ENCODE measurements at regions not wholly inside any gene's neighbourhood (a gene's known extent, or its start where the extent isn't known, plus 50 kb on each side); places are given as distances from the start of the nearest gene placed in this dataset.
"Not testable (repeated sequence)": the region's sequence is repeated elsewhere in the genome, so short reads cannot be mapped to it uniquely, and the experiment has no call there.

DNA sequence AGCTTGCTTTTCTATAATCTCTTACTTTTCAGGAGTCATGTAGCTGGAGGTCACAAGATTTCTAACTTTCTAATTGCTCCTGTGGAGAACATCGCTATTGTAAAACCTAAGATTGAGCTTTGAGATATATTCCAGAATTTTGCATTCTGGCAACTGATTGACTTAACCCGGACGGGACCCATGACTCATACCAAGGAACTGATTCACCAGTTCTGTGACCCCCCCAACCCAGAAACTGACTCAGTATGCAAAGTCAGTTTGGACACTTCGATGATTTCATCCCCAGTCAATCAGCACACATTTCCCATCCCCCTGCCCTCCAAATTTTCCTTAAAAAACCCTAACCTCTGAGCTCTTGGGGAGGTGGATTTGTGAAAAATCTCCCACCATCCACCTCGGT lies 396.5 kb upstream of the GBE1 start:
- DNase-seq (ENCODE audit: extremely low read depth, low read depth): peak; percentile 20
- H3K4me3 ChIP-seq (replicated peaks; ENCODE audit: low read depth, low read length): no peak overlapping the region
- TF ChIP-seq, protein P1, sequence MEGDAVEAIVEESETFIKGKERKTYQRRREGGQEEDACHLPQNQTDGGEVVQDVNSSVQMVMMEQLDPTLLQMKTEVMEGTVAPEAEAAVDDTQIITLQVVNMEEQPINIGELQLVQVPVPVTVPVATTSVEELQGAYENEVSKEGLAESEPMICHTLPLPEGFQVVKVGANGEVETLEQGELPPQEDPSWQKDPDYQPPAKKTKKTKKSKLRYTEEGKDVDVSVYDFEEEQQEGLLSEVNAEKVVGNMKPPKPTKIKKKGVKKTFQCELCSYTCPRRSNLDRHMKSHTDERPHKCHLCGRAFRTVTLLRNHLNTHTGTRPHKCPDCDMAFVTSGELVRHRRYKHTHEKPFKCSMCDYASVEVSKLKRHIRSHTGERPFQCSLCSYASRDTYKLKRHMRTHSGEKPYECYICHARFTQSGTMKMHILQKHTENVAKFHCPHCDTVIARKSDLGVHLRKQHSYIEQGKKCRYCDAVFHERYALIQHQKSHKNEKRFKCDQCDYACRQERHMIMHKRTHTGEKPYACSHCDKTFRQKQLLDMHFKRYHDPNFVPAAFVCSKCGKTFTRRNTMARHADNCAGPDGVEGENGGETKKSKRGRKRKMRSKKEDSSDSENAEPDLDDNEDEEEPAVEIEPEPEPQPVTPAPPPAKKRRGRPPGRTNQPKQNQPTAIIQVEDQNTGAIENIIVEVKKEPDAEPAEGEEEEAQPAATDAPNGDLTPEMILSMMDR (IDR thresholded peaks at IDR 0.05; ENCODE audit: low read depth, low read length, missing control alignments): no peak

DNA sequence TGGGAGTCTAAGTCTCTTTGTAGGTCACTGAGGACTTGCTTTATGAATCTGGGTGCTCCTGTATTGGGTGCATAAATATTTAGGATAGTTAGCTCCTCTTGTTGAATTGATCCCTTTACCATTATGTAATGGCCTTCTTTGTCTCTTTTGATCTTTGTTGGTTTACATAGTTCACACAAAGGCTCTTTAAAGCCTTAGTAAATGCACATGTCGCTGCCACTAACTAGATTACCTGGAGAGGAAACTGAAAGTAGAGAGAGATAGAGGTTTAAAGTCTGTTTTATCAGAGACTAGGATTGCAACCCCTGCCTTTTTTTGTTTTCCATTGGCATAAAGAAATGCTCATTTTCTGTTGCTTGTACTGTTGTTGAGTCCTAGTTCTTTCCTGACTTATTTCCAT lies 392.4 kb upstream of the GBE1 start:
- H3K4me3 ChIP-seq (replicated peaks; ENCODE audit: low read depth, low read length); DNase-seq (ENCODE audit: extremely low read depth, low read depth): not testable (repeated sequence)

DNA sequence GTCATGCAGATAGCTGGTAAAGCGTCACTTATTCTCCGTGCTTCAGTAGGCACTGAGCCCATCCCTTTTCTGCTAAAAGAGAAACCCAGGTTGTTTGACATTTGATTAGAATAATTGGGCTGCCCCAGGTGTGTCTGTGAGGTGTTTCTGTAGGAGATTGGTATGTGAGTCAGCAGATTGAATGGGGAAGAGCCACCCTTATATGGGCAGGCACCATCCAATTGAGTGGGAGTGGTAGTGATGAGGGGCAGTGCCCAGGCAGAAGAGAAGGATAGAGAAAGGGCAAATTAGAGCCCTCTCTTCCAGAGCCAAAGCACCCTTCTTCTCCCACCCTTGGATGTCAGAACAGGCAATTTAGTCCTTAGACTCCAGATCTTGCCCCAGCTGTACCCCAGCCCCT lies 384.3 kb upstream of the GBE1 start:
- H3K4me3 ChIP-seq (replicated peaks; ENCODE audit: low read depth, low read length): no peak overlapping the region
- TF ChIP-seq, protein P1 (IDR thresholded peaks at IDR 0.05; ENCODE audit: low read depth, low read length, missing control alignments): no peak
- DNase-seq (ENCODE audit: extremely low read depth, low read depth): no peak

DNA sequence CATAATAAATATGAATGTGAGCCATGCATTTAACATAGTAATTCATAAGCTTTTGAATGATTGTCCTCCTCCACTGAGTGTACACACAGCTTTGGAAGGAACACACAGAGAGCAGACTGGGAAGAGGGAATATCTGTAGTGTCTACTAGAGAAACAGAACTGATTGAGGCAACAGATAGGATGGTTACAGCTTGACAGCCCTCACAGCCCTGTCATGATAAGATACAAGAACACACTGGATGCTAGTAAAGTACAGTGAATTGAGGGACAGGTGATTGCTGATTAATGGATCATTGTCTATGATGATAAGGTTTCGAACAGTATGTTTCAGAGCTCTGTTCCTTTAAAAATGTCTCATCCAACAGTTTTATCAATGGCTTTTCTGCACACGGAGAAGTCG lies 383.4 kb upstream of the GBE1 start:
- TF ChIP-seq, protein P1 (IDR thresholded peaks at IDR 0.05; ENCODE audit: low read depth, low read length, missing control alignments): no peak
- no peak for DNase-seq (ENCODE audit: extremely low read depth, low read depth)
- no peak overlapping the region for H3K4me3 ChIP-seq (replicated peaks; ENCODE audit: low read depth, low read length)

DNA sequence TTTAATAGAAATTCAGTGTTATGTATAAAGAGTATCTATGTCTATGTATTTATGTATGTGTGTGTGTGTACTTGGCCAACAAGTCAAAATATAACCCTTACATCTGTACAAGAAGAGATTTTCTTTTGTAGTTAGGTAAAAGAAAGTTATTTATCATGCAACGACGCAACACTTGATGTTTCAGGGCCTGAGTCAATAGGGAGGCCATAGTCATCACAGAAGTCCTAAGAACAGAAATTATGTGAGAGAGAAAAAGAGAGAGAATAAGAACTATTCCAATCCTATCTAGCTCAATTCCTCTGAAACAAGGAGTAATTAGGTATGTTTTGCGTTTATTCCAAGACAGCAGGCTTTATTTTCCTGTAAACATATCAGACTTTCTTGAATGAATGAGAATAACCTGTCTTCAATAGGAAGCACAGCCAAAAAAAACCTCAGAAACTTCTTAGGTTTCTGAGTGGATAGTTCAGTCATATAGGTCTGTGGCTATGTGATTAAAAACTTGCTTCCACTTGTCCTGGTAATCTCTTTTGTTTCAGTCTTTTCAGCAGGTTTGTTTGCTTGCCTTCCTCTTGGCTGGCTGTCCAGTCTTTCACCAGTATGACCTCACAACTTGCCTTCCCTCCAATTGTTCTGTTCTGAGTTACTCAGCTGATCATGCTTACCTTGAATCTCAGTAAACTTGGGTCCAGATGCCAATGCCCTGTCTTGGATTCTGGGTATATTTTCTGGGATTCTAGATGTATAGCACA lies 382.4 kb upstream of the GBE1 start:
- TF ChIP-seq, protein P1 (IDR thresholded peaks at IDR 0.05; ENCODE audit: low read depth, low read length, missing control alignments): no peak
- no peak overlapping the region for H3K4me3 ChIP-seq (replicated peaks; ENCODE audit: low read depth, low read length)
- DNase-seq (ENCODE audit: extremely low read depth, low read depth): no peak

DNA sequence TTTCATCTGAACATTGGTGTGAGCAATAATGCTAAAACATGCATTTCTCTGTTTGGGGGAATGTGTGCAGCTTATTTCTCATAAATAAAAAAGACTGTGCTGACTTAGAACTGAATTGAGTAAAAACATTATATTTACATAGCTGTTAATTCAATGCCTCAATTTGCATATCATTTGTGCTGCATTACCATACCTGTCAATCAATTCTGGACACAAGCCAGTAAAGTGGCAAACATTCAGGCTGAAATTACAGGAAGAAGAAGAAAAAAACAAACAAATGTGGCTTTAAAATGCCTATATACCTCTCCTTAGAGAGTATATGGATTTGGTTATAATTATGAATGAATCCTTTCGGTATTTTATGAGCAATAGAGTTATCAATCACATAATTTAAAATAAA lies 380.1 kb upstream of the GBE1 start:
- no peak for DNase-seq (ENCODE audit: extremely low read depth, low read depth)
- no peak overlapping the region for H3K4me3 ChIP-seq (replicated peaks; ENCODE audit: low read depth, low read length)
- TF ChIP-seq, protein P1 (IDR thresholded peaks at IDR 0.05; ENCODE audit: low read depth, low read length, missing control alignments): no peak

DNA sequence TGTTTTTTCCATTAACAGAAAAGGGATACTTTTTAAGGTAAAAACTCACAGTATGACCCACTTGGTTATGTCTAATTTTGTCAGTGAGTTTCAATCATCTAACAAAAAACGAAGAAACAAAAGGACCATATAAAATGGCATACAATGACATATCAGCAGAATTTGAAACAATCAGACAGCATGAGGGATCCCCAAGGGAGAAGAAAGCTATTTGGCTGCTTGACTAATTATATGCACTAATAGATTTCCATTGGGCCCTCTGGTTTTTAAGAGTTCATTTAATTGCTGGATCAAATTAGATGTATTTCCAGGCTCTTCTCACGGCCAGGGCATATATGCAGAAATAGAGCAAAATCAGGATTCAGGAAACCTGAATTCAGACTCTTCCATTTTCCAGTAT lies 376.4 kb upstream of the GBE1 start:
- TF ChIP-seq, protein P1 (IDR thresholded peaks at IDR 0.05; ENCODE audit: low read depth, low read length, missing control alignments): no peak
- no peak for DNase-seq (ENCODE audit: extremely low read depth, low read depth)
- H3K4me3 ChIP-seq (replicated peaks; ENCODE audit: low read depth, low read length): no peak overlapping the region

All from HFF-Myc (cell line).